Calu3 (cell line): ENCODE measurements at regions not wholly inside any gene's neighbourhood (a gene's known extent, or its start where the extent isn't known, plus 50 kb on each side); places are given as distances from the start of the nearest gene placed in this dataset.

Source experiments
- BruUV-seq: library from RNA; stranded (reverse); fragments of 400-500 nt; replicated peaks from 2 replicates; lab custom pipeline; 2021; lab: Mats Ljungman, UMichigan
- CTCF ChIA-PET: fragments of 300-600 bp; sonication (Branson Sonifier 250); formaldehyde crosslinking; loops from one replicate; lab custom pipeline; 2022; ENCODE audit warnings: antibody characterized with exemption; lab: Charles Lee
- DNase-seq: peaks from one replicate; pipeline ENCODE4 v3.0.0; 2022
- H3K27ac Mint-ChIP-seq: one replicate; pipeline ENCODE4 v1.8.0; 2022; ENCODE audit warnings: mixed read lengths; ENCODE audit not compliant: unreplicated experiment
- H3K27me3 Mint-ChIP-seq: one replicate; pipeline ENCODE4 v1.8.0; 2022; ENCODE audit warnings: mixed read lengths; ENCODE audit not compliant: unreplicated experiment
- H3K36me3 Mint-ChIP-seq: one replicate; pipeline ENCODE4 v1.8.0; 2022; ENCODE audit warnings: mild to moderate bottlenecking, moderate library complexity, mixed read lengths; ENCODE audit not compliant: insufficient read depth, unreplicated experiment
- H3K4me1 Mint-ChIP-seq: one replicate; pipeline ENCODE4 v1.8.0; 2022; ENCODE audit warnings: mild to moderate bottlenecking, low read depth, mixed read lengths; ENCODE audit not compliant: unreplicated experiment
- H3K4me3 Mint-ChIP-seq: one replicate; pipeline ENCODE4 v1.8.0; 2022; ENCODE audit warnings: mild to moderate bottlenecking, low read depth, moderate library complexity, mixed read lengths; ENCODE audit not compliant: unreplicated experiment
- H3K9me3 Mint-ChIP-seq: one replicate; pipeline ENCODE4 v1.8.0; 2022; ENCODE audit warnings: low read depth, mixed read lengths; ENCODE audit not compliant: unreplicated experiment
- intact Hi-C: fragments of 100-400 bp; cut with micrococcal nuclease; formaldehyde crosslinking; loops from one replicate; pipeline ENCODE4 v1.10.0; 2022; ENCODE audit not compliant: unreplicated experiment
- TF ChIP-seq, protein P1 (sequence below): fragments of 200-600 bp; IDR thresholded peaks from one replicate; pipeline ENCODE4 v1.8.0; 2022; ENCODE audit warnings: antibody characterized with exemption; ENCODE audit not compliant: unreplicated experiment

DNA sequence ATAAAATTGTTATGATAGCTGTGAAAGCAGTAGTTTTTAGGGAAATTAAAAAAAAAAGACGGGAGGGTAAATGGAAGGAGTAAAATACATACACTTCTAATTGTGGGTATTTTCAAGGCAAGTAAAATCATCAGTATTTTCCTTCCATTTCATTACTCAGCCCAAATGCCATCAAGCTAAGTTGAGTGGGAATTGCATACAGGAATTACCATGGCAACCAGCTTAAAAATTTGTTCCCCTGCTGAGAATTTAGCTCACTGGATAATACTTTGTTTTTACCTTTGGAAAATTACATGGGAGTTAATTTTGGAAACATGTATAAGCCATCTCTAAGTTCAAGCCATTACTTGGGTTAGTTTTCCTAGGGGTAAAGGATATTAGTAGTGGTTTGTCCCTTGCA is 1873.4 kb downstream of the LRRC4C start:
- BruUV-seq: no TSS peak
- no peak overlapping the region for H3K4me3 Mint-ChIP-seq
- H3K27me3 Mint-ChIP-seq: no peaks in the 10 kb centered on the region
- peaks cover 7% of the 10 kb centered on the region for H3K9me3 Mint-ChIP-seq
- no peak for DNase-seq
- no peaks in the 10 kb centered on the region for H3K4me1 Mint-ChIP-seq
- TF ChIP-seq, protein P1, sequence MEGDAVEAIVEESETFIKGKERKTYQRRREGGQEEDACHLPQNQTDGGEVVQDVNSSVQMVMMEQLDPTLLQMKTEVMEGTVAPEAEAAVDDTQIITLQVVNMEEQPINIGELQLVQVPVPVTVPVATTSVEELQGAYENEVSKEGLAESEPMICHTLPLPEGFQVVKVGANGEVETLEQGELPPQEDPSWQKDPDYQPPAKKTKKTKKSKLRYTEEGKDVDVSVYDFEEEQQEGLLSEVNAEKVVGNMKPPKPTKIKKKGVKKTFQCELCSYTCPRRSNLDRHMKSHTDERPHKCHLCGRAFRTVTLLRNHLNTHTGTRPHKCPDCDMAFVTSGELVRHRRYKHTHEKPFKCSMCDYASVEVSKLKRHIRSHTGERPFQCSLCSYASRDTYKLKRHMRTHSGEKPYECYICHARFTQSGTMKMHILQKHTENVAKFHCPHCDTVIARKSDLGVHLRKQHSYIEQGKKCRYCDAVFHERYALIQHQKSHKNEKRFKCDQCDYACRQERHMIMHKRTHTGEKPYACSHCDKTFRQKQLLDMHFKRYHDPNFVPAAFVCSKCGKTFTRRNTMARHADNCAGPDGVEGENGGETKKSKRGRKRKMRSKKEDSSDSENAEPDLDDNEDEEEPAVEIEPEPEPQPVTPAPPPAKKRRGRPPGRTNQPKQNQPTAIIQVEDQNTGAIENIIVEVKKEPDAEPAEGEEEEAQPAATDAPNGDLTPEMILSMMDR: no peak
- H3K27ac Mint-ChIP-seq: no peak overlapping the region
- intact Hi-C loops: no loop called here
- H3K36me3 Mint-ChIP-seq: no peaks in the 10 kb centered on the region
- CTCF ChIA-PET: no interaction called here

DNA sequence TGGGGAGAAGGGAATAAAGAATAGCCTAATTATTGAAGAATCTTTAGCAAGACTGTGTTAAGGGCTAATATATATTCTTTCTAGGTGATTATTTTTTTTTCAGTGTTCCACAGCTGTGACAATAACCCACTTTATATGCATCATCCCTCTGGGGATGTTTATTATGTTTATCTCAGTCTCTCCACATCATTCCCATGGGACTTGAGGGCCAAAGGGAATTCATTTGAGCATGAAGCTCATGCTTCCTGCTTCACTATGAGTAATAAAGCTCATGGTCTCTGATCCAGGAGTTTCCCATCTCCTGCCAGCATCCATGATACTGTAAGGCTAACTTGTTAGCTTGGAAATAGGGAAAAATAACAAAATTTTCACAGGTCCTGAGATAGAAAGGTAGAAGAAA is 1888.4 kb downstream of the LRRC4C start:
- CTCF ChIA-PET: no interaction called here
- Mint-ChIP-seq H3K27me3 (no peaks in the 10 kb centered on the region), H3K36me3 (no peaks in the 10 kb centered on the region), H3K4me1 (no peaks in the 10 kb centered on the region), H3K9me3 (peaks cover 8% of the 10 kb centered on the region), H3K27ac (no peak overlapping the region), H3K4me3 (no peak overlapping the region)
- intact Hi-C loops: no loop called here
- TF ChIP-seq, protein P1: no peak
- DNase-seq: no peak
- BruUV-seq: no TSS peak

DNA sequence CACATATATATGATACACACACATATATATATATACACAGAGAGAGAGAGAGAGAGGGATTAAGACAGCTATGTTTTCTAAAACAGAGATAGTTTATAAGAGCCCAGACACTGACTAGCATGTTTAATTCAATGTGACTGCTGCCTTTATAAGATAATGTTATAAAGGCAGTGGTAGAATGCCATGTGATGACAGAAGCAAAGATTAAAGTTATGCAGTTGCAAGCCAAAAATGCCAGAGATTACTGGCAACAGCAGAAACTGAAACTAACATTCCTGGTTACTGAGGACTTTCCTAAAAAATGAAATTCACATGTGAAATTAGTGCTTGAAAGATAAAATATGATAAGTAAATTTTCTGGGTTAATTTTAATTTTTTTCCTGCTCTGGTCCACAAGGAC is 1888.9 kb downstream of the LRRC4C start:
- no peak overlapping the region for H3K4me3 Mint-ChIP-seq
- H3K27ac Mint-ChIP-seq: no peak overlapping the region
- peaks cover 8% of the 10 kb centered on the region for H3K9me3 Mint-ChIP-seq
- no peak for DNase-seq
- TF ChIP-seq, protein P1: no peak
- no peaks in the 10 kb centered on the region for H3K4me1 Mint-ChIP-seq
- CTCF ChIA-PET: no interaction called here
- H3K36me3 Mint-ChIP-seq: no peaks in the 10 kb centered on the region
- no peaks in the 10 kb centered on the region for H3K27me3 Mint-ChIP-seq
- BruUV-seq: no TSS peak
- intact Hi-C loops: no loop called here

DNA sequence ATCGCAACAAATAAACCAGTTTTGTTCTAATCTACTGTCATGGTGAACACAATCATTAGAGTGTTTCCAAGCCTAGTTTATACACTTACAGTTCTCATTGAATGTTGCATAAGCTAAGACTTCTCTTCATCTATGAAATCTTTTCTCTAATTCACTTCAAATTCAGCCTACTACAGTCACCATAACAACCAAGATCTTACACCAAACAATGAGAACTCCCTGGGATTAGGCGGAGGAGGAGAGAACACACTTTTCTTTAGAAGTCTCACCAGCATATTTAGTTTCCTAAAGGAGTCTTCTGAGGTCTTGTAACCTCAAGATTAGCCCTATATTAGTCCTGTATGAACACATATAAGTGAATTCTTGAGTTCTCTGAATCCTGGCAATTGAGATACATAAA is 1889.7 kb downstream of the LRRC4C start:
- TF ChIP-seq, protein P1: no peak
- BruUV-seq: no TSS peak
- CTCF ChIA-PET: interaction anchor here (0.6 kb wide), 1 partner anchor 341 kb away, joined by 5 read pairs; no protein-coding TSS in a partner anchor

DNA sequence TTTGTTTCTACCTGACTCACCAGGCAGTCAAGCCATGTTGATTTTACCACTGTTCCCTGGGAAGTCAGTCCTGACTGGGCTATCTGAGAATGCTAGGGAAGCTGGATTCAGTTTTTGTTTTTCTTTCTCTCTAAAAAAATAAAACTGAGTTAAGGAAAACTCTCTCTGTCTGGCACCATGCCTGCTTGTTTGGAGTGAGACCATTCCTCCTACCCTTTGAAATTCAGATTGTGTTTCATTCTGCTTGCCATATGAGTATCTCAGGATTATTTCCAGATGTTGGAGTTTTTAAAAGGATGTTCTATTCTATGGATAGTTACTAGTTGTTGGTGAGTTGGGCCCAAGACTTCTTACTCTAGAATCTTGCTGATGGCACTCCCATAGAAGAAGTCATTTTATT is 1917.0 kb downstream of the LRRC4C start:
- peaks cover 36% of the 10 kb centered on the region for H3K9me3 Mint-ChIP-seq
- no TSS peak for BruUV-seq
- H3K4me1 Mint-ChIP-seq: no peaks in the 10 kb centered on the region
- DNase-seq: no peak
- TF ChIP-seq, protein P1: no peak
- CTCF ChIA-PET: no interaction called here
- no peak overlapping the region for H3K4me3 Mint-ChIP-seq
- no peak overlapping the region for H3K27ac Mint-ChIP-seq
- intact Hi-C loops: no loop called here
- no peaks in the 10 kb centered on the region for H3K27me3 Mint-ChIP-seq
- no peaks in the 10 kb centered on the region for H3K36me3 Mint-ChIP-seq

More for the DNA sequence above, 1889.7 kb downstream of the LRRC4C start:
- H3K4me1 Mint-ChIP-seq: no peaks in the 10 kb centered on the region
- H3K4me3 Mint-ChIP-seq: no peak overlapping the region
- H3K9me3 Mint-ChIP-seq: peaks cover 13% of the 10 kb centered on the region
- H3K27me3 Mint-ChIP-seq: no peaks in the 10 kb centered on the region
- DNase-seq: no peak
- H3K27ac Mint-ChIP-seq: no peak overlapping the region
- intact Hi-C loops: no loop called here
- H3K36me3 Mint-ChIP-seq: no peaks in the 10 kb centered on the region
